HG03045 (cell line): ENCODE measurements at regions not wholly inside any gene's neighbourhood (a gene's known extent, or its start where the extent isn't known, plus 50 kb on each side); places are given as distances from the start of the nearest gene placed in this dataset.
"Not testable (repeated sequence)": the region's sequence is repeated elsewhere in the genome, so short reads cannot be mapped to it uniquely, and the experiment has no call there.

Experiments
- ATAC-seq: cut with Tn5 transposase; IDR thresholded peaks from one replicate; pipeline ENCODE4 v1.9.1; 2021; ENCODE audit warnings: mild to moderate bottlenecking, moderate library complexity; ENCODE audit not compliant: unreplicated experiment

GRCh38 chr1:95297906-95298305 is 63.9 kb downstream of the RWDD3 start:
- not testable (repeated sequence) for ATAC-seq

GRCh38 chr1:95301091-95301490 is 67.1 kb downstream of the RWDD3 start:
- no peak for ATAC-seq

- ATAC-seq, result no peak
These were observed 67.6 kb downstream of the RWDD3 start for GRCh38 chr1:95301614-95302013.

GRCh38 chr1:95304803-95305202 is 70.8 kb downstream of the RWDD3 start:
- no peak for ATAC-seq

- no peak for ATAC-seq
These were observed 74.4 kb downstream of the RWDD3 start for GRCh38 chr1:95308276-95309030.

- ATAC-seq, result no peak
These were observed 75.0 kb downstream of the RWDD3 start for GRCh38 chr1:95309031-95309471.

- ATAC-seq, result no peak
These were observed 77.0 kb downstream of the RWDD3 start for GRCh38 chr1:95311014-95311413.

GRCh38 chr1:95311762-95312161 is 77.8 kb downstream of the RWDD3 start:
- no peak for ATAC-seq

- ATAC-seq, result no peak
These were observed 78.2 kb downstream of the RWDD3 start for GRCh38 chr1:95312181-95312580.

GRCh38 chr1:95313527-95313926 is 79.5 kb downstream of the RWDD3 start:
- no peak for ATAC-seq

- ATAC-seq, result no peak
These were observed 87.5 kb downstream of the RWDD3 start for GRCh38 chr1:95321531-95321930.

- no peak for ATAC-seq
These were observed 89.1 kb downstream of the RWDD3 start for GRCh38 chr1:95323123-95323522.

GRCh38 chr1:95325349-95325748 is 91.3 kb downstream of the RWDD3 start:
- no peak for ATAC-seq

GRCh38 chr1:95326023-95326422 is 92.0 kb downstream of the RWDD3 start:
- no peak for ATAC-seq

GRCh38 chr1:95332754-95333153 is 98.7 kb downstream of the RWDD3 start:
- no peak for ATAC-seq

GRCh38 chr1:95339377-95339776 is 105.4 kb downstream of the RWDD3 start:
- no peak for ATAC-seq

- no peak for ATAC-seq
These were observed 106.1 kb downstream of the RWDD3 start for GRCh38 chr1:95340061-95340460.

GRCh38 chr1:95352767-95353166 is 118.8 kb downstream of the RWDD3 start:
- ATAC-seq, result no peak

- ATAC-seq, result no peak
These were observed 119.2 kb downstream of the RWDD3 start for GRCh38 chr1:95353194-95353593.

GRCh38 chr1:95364546-95364945 is 130.5 kb downstream of the RWDD3 start:
- ATAC-seq, result no peak

- ATAC-seq, result no peak
These were observed 132.5 kb downstream of the RWDD3 start for GRCh38 chr1:95366498-95366897.

- no peak for ATAC-seq
These were observed 134.2 kb downstream of the RWDD3 start for GRCh38 chr1:95368178-95368577.
